ENCODE measurements at regions not wholly inside any gene's neighbourhood (a gene's known extent, or its start where the extent isn't known, plus 50 kb on each side); places are given as distances from the start of the nearest gene placed in this dataset.

- in situ Hi-C loops (cut with MboI; ENCODE audit: low sequenced_read_pairs) = no loop called here
Observed at GRCh38 chr5:34576891-34577666, 79.0 kb upstream of the RAI14 start.

DNA sequence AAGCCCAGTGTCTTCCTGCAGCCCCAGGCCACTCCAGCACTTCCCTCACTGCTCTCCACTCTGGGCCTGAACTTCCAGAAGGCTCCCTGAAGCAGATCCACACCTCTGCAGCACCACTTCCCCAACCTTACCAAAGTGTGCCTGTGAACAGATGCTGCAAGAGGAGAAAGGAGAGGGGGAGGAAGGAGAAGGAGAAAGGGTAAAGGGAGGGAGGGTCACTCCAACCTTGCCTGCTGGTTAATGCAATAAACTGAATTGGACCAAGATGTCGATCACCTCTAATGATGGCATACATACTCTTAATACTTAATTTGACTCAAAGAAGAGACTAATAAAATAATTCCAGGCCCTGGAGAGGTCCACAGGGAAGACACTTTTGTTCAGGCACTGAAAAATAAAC, 77.2 kb upstream of the RAI14 start:
- in situ Hi-C loops (cut with MboI; ENCODE audit: low sequenced_read_pairs) = no loop called here

DNA sequence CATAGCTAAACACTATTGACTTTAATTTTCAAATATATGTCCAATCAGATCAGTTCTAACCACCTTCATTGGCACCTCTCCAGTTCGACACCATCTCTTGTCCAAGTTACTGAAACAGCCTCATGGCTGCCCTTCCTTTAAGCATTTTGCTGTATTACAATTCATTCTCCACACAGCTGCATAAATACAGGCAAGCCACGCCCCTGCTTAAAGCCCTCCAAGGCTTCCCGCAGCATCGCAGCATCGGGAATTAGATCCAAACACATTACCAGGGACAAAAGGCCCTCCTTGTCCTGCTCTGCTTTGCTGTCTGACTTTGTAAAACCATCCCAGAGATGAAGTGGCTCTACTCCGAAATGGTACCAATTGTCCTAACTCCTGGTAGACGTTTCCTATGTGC, 75.1 kb upstream of the RAI14 start:
- in situ Hi-C loops (cut with MboI; ENCODE audit: low sequenced_read_pairs) = no loop called here

DNA sequence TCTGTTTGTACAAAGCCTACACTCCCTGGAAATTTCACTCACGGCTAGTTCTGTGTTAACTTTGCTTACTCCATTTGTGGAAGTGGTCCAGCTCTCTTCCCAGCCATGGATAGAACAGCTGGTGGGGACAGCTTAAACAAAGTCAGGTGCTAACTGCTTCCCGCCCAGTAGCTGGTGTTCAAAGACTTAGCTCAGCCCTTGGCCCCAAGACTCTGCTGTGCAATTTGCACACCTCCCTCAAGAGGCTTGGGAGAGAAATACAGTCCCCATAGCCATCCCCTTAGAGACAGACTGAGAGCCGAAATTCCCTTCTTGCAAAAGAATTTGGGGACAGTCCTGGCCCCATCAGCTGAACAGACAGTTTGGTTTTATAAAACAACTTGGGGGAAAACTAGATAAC, 73.8 kb upstream of the RAI14 start:
- in situ Hi-C loops (cut with MboI; ENCODE audit: low sequenced_read_pairs) = no loop called here

- in situ Hi-C loops (cut with MboI; ENCODE audit: low sequenced_read_pairs) = no loop called here
Observed at GRCh38 chr5:34583167-34583566, 73.0 kb upstream of the RAI14 start.

DNA sequence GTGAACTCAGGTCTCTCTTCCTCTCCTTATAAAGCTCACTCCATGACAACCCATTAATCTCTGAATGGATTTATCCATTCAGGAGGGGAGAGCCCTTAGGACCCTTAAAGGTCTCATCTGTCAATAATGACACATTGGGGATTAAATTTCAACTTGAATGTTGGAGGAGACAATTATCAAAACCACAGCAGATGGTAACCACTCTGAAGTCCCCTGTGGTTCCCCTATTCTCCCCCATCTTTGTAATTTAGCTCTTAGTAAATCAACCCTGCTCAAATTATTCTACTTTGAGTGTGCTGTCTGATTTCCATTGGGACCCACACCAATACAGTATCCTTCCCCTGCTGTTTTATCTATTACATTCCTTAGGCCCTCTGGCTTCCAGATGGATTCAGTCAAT, 72.0 kb upstream of the RAI14 start:
- in situ Hi-C loops (cut with MboI; ENCODE audit: low sequenced_read_pairs) = no loop called here

GRCh38 chr5:34585601-34586104, 70.5 kb upstream of the RAI14 start:
- in situ Hi-C loops (cut with MboI; ENCODE audit: low sequenced_read_pairs) = no loop called here

- in situ Hi-C loops (cut with MboI; ENCODE audit: low sequenced_read_pairs) = no loop called here
Observed at GRCh38 chr5:34586117-34586885, 69.8 kb upstream of the RAI14 start.

DNA sequence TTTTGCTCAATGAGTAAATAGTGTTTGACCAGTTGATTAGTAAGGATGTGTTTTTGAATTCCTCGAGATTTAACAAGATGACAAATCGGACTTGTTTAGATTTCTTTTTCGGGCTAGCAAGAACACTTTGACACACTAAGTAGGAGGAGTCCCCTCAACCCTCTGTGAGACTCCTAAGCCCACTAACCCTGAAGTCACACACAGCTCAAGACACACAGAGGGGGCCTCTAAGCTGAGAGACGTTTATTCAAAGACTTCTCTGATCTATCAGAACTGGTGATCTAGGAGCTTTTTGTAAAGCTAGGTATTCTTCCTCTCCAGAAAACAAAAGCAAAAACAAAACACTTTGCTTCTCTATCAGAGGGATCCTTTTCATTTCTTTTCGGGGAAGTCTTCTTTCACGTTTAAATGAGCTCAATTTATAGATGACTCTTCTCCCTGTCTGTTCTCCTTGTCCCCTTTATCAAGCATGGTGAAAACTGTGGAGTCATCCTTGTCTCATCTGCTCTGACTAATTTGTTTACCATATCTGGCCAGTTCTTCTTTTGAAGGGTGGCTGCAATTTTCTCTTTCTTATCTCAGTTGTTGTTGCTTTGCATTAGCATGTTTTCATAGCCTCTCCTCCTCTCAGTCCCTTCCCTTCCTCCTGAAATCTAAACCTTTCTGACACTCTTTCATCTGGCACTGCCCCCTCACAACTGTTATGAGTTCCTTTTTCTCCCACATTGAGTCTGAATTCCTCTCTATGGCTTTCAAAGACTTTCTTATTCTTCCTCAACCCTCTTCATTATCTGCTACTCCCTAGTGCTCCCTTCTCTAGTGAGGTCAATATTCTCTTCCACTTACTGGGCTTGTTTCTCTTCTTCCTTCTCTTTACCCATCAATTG, 68.5 kb upstream of the RAI14 start:
- in situ Hi-C loops (cut with MboI; ENCODE audit: low sequenced_read_pairs) = no loop called here

- in situ Hi-C loops (cut with MboI; ENCODE audit: low sequenced_read_pairs) = no loop called here
Observed at GRCh38 chr5:34589832-34590231, 66.3 kb upstream of the RAI14 start.

- in situ Hi-C loops (cut with MboI; ENCODE audit: low sequenced_read_pairs) = no loop called here
Observed at GRCh38 chr5:34591723-34592122, 64.4 kb upstream of the RAI14 start.

- in situ Hi-C loops (cut with MboI; ENCODE audit: low sequenced_read_pairs) = no loop called here
Observed at GRCh38 chr5:34597034-34598027, 58.8 kb upstream of the RAI14 start.

DNA sequence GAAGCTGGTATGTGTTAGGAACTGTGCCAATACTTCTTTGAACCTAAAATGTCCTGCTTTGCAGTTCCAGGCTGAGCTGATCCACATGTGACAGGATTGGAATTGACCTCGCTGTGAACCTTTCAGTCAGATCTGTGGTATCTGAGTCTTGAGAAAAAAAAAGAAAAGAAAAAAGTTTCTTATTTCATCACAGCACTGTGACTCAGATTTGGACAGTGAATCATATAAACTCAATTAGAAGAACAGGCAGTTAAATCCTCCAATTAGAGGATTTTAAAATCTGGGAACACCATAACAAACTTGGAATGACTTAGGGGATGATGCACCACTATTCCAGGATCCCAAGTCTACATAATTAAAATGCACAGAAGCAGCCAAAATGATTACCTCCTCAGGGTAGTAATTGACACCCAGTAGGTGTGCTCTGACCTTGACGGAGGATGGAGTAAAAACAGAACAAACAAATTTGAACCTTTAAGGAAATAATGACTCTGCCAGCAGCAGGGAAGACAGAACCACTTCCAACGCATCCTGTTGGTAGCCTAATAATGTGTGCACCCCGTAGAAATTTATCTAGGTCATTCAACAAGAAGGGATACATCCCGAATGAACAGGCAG, 57.8 kb upstream of the RAI14 start:
- in situ Hi-C loops (cut with MboI; ENCODE audit: low sequenced_read_pairs) = no loop called here

- in situ Hi-C loops (cut with MboI; ENCODE audit: low sequenced_read_pairs) = no loop called here
Observed at GRCh38 chr5:34599471-34600117, 56.5 kb upstream of the RAI14 start.

DNA sequence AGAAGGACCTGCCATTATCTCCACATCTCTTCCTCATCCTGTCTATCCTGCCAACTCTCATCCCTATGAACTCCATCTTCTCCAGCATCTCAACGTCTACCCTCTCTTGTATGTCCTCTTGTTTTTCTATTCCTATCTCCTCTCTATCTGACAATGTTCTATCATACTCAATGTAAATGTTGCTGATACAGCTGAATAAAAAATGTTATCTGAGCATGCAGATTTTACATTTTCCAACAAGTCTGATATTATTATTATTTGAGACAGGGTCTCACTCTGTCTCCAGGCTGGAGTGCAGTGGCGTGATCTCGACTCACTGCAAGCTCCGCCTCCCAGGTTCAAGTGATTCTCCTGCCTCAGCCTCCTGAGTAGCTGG, 56.0 kb upstream of the RAI14 start:
- in situ Hi-C loops (cut with MboI; ENCODE audit: low sequenced_read_pairs) = no loop called here

DNA sequence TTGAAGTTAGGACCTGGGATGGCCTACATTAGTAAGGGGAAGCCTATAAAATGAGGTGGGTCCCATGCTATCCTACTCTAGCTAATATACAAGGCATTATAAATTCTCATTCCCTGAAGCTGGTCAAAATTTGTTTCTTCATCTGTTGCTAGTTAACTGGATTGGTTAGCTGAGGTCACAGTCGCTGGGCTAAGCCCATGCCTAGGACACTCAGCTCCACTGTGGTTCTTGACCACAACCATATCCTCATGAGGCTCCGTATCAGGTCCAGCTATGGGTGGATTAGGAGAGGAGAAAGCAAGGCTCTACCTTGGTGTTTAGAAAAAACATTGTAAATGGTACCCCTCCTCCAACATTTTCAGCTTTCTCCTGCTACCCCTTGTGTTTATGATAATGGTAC, 52.8 kb upstream of the RAI14 start:
- in situ Hi-C loops (cut with MboI; ENCODE audit: low sequenced_read_pairs) = no loop called here

- in situ Hi-C loops (cut with MboI; ENCODE audit: low sequenced_read_pairs) = no loop called here
Observed at GRCh38 chr5:34604119-34604675, 51.9 kb upstream of the RAI14 start.

DNA sequence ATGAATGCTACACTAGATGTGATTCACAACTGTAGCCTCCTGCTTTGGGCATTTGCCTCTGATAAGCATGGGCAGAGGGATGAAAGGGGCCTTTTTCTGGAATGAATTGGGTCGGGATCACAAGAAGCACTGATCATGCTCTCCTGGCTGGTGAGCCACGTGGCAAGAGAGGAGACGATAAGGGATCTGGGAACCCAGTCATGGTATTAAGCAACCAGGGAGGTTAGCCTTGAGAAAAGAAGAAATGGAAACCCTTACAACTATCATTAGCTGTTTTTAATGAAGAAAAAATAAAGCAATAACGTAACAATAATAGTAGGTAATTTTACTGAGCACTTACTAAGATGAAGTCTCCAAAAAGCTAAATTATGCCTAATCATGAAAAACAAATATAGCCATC, 50.0 kb upstream of the RAI14 start:
- in situ Hi-C loops (cut with MboI; ENCODE audit: low sequenced_read_pairs) = no loop called here
